HepG2 (cell line): ENCODE measurements at regions not wholly inside any gene's neighbourhood (a gene's known extent, or its start where the extent isn't known, plus 50 kb on each side); places are given as distances from the start of the nearest gene placed in this dataset.
"Not testable (repeated sequence)": the region's sequence is repeated elsewhere in the genome, so short reads cannot be mapped to it uniquely, and the experiment has no call there.

Source experiments
- ATAC-seq: fragments of 200-7000 bp; cut with Tn5 transposase; 3 replicates; pipeline ENCODE4 v1.9.1; 2020; ENCODE audit warnings: mild to moderate bottlenecking, moderate library complexity
- BruUV-seq: library from RNA; stranded (reverse); fragments of 400-500 nt; replicated peaks from 2 replicates; lab custom pipeline; 2021; lab: Mats Ljungman, UMichigan
- CTCF ChIA-PET: fragments of 300-600 bp; formaldehyde crosslinking; extraction: SDS; loops from one replicate; lab custom pipeline; 2021; ENCODE audit warnings: low total read pairs, inconsistent platforms, low intra/inter-chr PET ratio; lab: Yijun Ruan, JAX
- POLR2A ChIA-PET: fragments of 350-600 bp; sonication (Branson Sonifier 250); formaldehyde crosslinking; loops from one replicate; lab custom pipeline; 2020; ENCODE audit warnings: antibody characterized with exemption, inconsistent platforms; lab: Yijun Ruan, JAX
- DNase-seq: peaks from one replicate; pipeline ENCODE4 v3.0.0-alpha.2; 2015; ENCODE audit warnings: low spot score
- FAIRE-seq: peaks from 3 replicates; lab custom pipeline; 2011; peaks lifted over from hg19 to GRCh38; lab: Jason Lieb, UNC
- H2AFZ ChIP-seq: one replicate; pipeline ENCODE4 v1.6.1; 2011; ENCODE audit warnings: low read length, inconsistent platforms
- H3K27ac ChIP-seq: fragments of 300-600 bp; 3 replicates; pipeline ENCODE4 v1.8.0; 2011; ENCODE audit warnings: mixed run types, mild to moderate bottlenecking, mixed read lengths, low read length, inconsistent platforms; ENCODE audit not compliant: insufficient read depth; ENCODE audit errors: extremely low read length
- H3K27me3 ChIP-seq, 2 experiments: fragments of 200-600 bp in 1 of 2; 2 replicates in 1 of 2; 3 replicates in 1 of 2; pipeline versions ENCODE4 v1.6.0 to v1.8.0; 2011; ENCODE audit warnings: low read length in 2 of 2, mild to moderate bottlenecking in 2 of 2, moderate library complexity in 2 of 2, inconsistent platforms in 1 of 2; ENCODE audit not compliant: insufficient read depth in 2 of 2, control insufficient read depth in 1 of 2
- H3K36me3 ChIP-seq, 2 experiments: fragments of 200-600 bp in 1 of 2; replicated peaks in 1 of 2; 2 replicates in 1 of 2; 3 replicates in 1 of 2; pipeline versions ENCODE4 v1.5.1 to v1.8.0; 2011; ENCODE audit warnings: low read length in 2 of 2, inconsistent platforms in 1 of 2; ENCODE audit not compliant: insufficient read depth in 2 of 2, control insufficient read depth in 1 of 2
- H3K4me1 ChIP-seq: 2 replicates; pipeline ENCODE4 v1.5.1; 2012; ENCODE audit warnings: low read length, inconsistent platforms; ENCODE audit not compliant: insufficient read depth
- H3K4me2 ChIP-seq: 2 replicates; pipeline ENCODE4 v1.6.0; 2011; ENCODE audit warnings: low read depth, low read length, inconsistent platforms
- H3K4me3 ChIP-seq, 3 experiments: fragments of 200-600 bp in 1 of 3; sonication (generic), shearing (Covaris generic) in 1 of 3; replicated peaks in 1 of 3; 2 replicates each; pipeline ENCODE4 v1.5.1; 2011 to 2016; ENCODE audit warnings: low read length in 3 of 3, inconsistent platforms in 2 of 3, low read depth in 2 of 3, mild to moderate bottlenecking in 2 of 3, control low read depth in 1 of 3, mixed read lengths in 1 of 3; ENCODE audit not compliant: insufficient read depth in 1 of 3
- H3K79me2 ChIP-seq: one replicate; pipeline ENCODE4 v1.6.1; 2011; ENCODE audit warnings: low read length, inconsistent platforms; ENCODE audit not compliant: insufficient read depth
- H3K9ac ChIP-seq: 2 replicates; pipeline ENCODE4 v1.6.0; 2011; ENCODE audit warnings: mild to moderate bottlenecking, low read depth, low read length, inconsistent platforms; ENCODE audit not compliant: insufficient read depth
- H3K9me3 ChIP-seq: 2 replicates; pipeline ENCODE4 v1.5.1; 2012; ENCODE audit warnings: mild to moderate bottlenecking, low read length
- H4K20me1 ChIP-seq: 2 replicates; pipeline ENCODE4 v1.6.0; 2011; ENCODE audit warnings: inconsistent platforms, mild to moderate bottlenecking, low read length, moderate library complexity; ENCODE audit not compliant: insufficient read depth
- HNRNPLL ChIP-seq: fragments of 200-400 bp; formaldehyde crosslinking; IDR thresholded peaks from 2 replicates; pipeline ENCODE4 v1.6.1; 2017; ENCODE audit warnings: mild to moderate bottlenecking, low read depth, low read length; ENCODE audit not compliant: poor library complexity, severe bottlenecking
- KDM3A ChIP-seq: IDR thresholded peaks from 2 replicates; pipeline ENCODE4 v1.6.1; 2018; ENCODE audit warnings: low read depth, missing compliant biosample characterization
- PCBP1 ChIP-seq: fragments of 200-400 bp; formaldehyde crosslinking; IDR thresholded peaks from 2 replicates; pipeline ENCODE4 v1.6.1; 2017; ENCODE audit warnings: mild to moderate bottlenecking, low read depth, low read length, borderline replicate concordance
- SIN3A ChIP-seq: IDR thresholded peaks from 2 replicates; pipeline ENCODE4 v1.6.1; 2011; ENCODE audit warnings: low read depth, mild to moderate bottlenecking, control low read depth, low read length, borderline replicate concordance
- SKI ChIP-seq: fragments of 450-650 bp; IDR thresholded peaks from one replicate; pipeline ENCODE4 v1.6.1; 2018; ENCODE audit warnings: mild to moderate bottlenecking; ENCODE audit not compliant: partially characterized antibody
- TGIF2 ChIP-seq: IDR thresholded peaks from 2 replicates; pipeline ENCODE4 v1.6.1; 2016; ENCODE audit warnings: control low read depth, missing compliant biosample characterization
- ZFP37 ChIP-seq: sonication (generic); formaldehyde crosslinking; IDR thresholded peaks from 2 replicates; pipeline ENCODE4 v1.4.0; 2020; ENCODE audit warnings: missing genetic modification reagents, borderline replicate concordance
- ZNF264 ChIP-seq: sonication (generic); formaldehyde crosslinking; IDR thresholded peaks from 2 replicates; pipeline ENCODE4 v1.4.0; 2020; ENCODE audit warnings: missing genetic modification reagents
- ZNF737 ChIP-seq: sonication (generic); formaldehyde crosslinking; IDR thresholded peaks from 2 replicates; pipeline ENCODE4 v1.5.0; 2020; ENCODE audit warnings: missing genetic modification reagents, mild to moderate bottlenecking, borderline replicate concordance
- WGBS: methylation state at CpG from one replicate; pipeline ENCODE4 v1.1.6; 2017; ENCODE audit warnings: low lambda C conversion rate; 5-methylcytosine and 5-hydroxymethylcytosine counted together
- in situ Hi-C: cut with HindIII; loops from 2 replicates; pipeline ENCODE4 v1.10.0; 2017; ENCODE audit warnings: low pct_unique_long_range_greater_than_20kb; ENCODE audit not compliant: extremely low pct_ligation_motif_present
- intact Hi-C: fragments of 100-400 bp; cut with micrococcal nuclease; formaldehyde crosslinking; loops from one replicate; pipeline ENCODE4 v1.10.0; 2022; ENCODE audit not compliant: unreplicated experiment
- TF ChIP-seq, protein P1 (sequence below): sonication (generic); formaldehyde crosslinking; IDR thresholded peaks from 2 replicates; pipeline ENCODE4 v1.8.0; 2022; ENCODE audit warnings: missing genetic modification reagents, mild to moderate bottlenecking, inconsistent platforms, borderline replicate concordance

DNA sequence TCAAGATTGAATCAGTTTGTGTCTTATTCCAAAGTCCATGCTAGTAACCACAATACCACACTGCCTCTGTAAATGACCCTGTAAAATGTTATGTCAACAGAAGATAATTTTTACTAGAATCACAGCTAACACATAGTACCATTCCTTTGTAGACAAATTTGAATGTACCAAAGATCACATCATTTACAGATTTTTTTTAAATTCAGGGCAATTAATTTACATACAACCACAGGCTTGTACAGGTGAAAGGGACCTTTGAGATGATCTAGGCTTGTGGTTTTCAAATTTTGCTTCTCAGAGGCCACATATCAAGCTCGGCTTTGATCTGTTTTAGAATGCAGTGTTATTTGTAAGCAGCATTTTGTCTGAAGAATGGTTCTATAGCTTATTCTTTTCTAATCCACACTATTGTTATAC is 63.8 kb upstream of the PPM1B start:
- DNase-seq, result no peak
- POLR2A ChIA-PET, result no interaction called here
- H4K20me1 ChIP-seq, result no peaks in the 10 kb centered on the region
- H3K4me2 ChIP-seq, result no peak overlapping the region
- no peak overlapping the region for H3K9ac ChIP-seq
- in situ Hi-C loops, result no loop called here
- 3% methylated on average over 1 of the region's 1 CpG for WGBS
- H3K4me3 ChIP-seq, result no peak overlapping the region
- H3K4me1 ChIP-seq, result peaks cover 16% of the 10 kb centered on the region; the same call in 1 of the 2 replicates
- no peaks in the 10 kb centered on the region for H3K36me3 ChIP-seq
- H2AFZ ChIP-seq, result no peak overlapping the region
- FAIRE-seq, result no peak
- H3K79me2 ChIP-seq, result no peaks in the 10 kb centered on the region
- TF ChIP-seq ZFP37 (no peak), SKI (no peak), ZNF737 (CRISPR knock-in tag) (no peak), TGIF2 (CRISPR knock-in tag) (no peak), ZNF264 (CRISPR knock-in tag) (no peak), PCBP1 (no peak), HNRNPLL (no peak), KDM3A (no peak), SIN3A (no peak)
- TF ChIP-seq, protein P1, sequence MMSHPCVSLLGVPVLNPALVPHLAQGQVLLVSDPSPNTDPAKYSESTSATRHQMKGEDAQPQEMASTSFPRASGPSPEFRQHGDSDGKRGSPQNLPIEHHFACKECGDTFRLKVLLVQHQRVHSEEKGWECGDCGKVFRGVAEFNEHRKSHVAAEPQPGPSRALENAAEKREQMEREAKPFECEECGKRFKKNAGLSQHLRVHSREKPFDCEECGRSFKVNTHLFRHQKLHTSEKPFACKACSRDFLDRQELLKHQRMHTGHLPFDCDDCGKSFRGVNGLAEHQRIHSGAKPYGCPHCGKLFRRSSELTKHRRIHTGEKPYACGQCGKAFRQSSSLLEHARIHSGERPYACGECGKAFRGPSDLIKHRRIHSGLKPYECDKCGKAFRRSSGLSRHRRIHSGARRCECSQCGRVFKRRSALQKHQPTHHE (CRISPR knock-in tag), result no peak
- peaks cover 0 to 3% of the 10 kb centered on the region in 2 experiments; a peak in 1 of 5 replicates for H3K27me3 ChIP-seq
- no peak for ATAC-seq
- H3K9me3 ChIP-seq, result no peaks in the 10 kb centered on the region
- intact Hi-C loops, result no loop called here
- CTCF ChIA-PET, result no interaction called here
- BruUV-seq, result no TSS peak
- no peak overlapping the region for H3K27ac ChIP-seq

DNA sequence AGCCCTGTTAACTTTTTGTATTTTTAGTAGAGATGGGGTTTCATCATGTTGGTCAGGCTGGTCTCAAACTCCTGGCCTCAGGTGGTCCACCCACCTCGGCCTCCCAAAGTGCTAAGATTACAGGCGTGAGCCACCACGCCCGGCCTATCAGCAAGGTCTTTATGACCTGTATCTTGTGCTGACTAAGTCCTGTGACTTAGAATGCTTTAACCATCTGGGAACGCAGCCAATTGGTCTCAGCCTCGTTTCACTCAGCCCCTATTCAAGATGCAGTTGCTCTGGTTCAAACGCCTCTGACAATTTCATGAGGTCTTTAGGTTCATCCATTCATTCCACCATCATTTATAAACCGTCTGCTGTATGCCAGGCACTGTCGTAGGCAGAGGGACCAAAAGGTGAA is 62.2 kb upstream of the PPM1B start:
- intact Hi-C loops, H3K27me3 ChIP-seq, H3K4me2 ChIP-seq, CTCF ChIA-PET, BruUV-seq, DNase-seq, FAIRE-seq, H3K9ac ChIP-seq, in situ Hi-C loops, H3K36me3 ChIP-seq, H3K4me1 ChIP-seq, H3K27ac ChIP-seq, POLR2A ChIA-PET, ATAC-seq, H3K79me2 ChIP-seq, H2AFZ ChIP-seq, H3K4me3 ChIP-seq, H4K20me1 ChIP-seq, H3K9me3 ChIP-seq: not testable (repeated sequence)
- 64% methylated on average over 9 of the region's 9 CpGs for WGBS
